Chondrocyte (in vitro differentiated cells): ENCODE measurements at regions not wholly inside any gene's neighbourhood (a gene's known extent, or its start where the extent isn't known, plus 50 kb on each side); places are given as distances from the start of the nearest gene placed in this dataset.

Experiments
- DNase-seq: peaks from one replicate; pipeline ENCODE4 v3.0.0; 2021; ENCODE audit warnings: mixed read lengths, low spot score
- H3K27ac Mint-ChIP-seq: one replicate; pipeline ENCODE4 v1.8.0; 2021; ENCODE audit warnings: mild to moderate bottlenecking, moderate library complexity, mixed read lengths; ENCODE audit not compliant: unreplicated experiment
- H3K27me3 Mint-ChIP-seq: 2 replicates; pipeline ENCODE4 v1.8.0; 2021; ENCODE audit warnings: low read depth, mixed read lengths
- H3K36me3 Mint-ChIP-seq: 2 replicates; pipeline ENCODE4 v1.8.0; 2021; ENCODE audit warnings: low read depth, mixed read lengths
- H3K4me1 Mint-ChIP-seq: 2 replicates; pipeline ENCODE4 v1.8.0; 2021; ENCODE audit warnings: low read depth, mild to moderate bottlenecking, mixed read lengths
- H3K4me3 Mint-ChIP-seq: one replicate; pipeline ENCODE4 v1.8.0; 2021; ENCODE audit warnings: mild to moderate bottlenecking, moderate library complexity, mixed read lengths; ENCODE audit not compliant: unreplicated experiment
- H3K9me3 Mint-ChIP-seq: 2 replicates; pipeline ENCODE4 v1.8.0; 2021; ENCODE audit warnings: low read depth, mixed read lengths
- TF ChIP-seq, protein P1 (sequence below): fragments of 200-600 bp; sonication (generic); IDR thresholded peaks from 2 replicates; pipeline ENCODE4 v1.5.0; 2021; ENCODE audit warnings: antibody characterized with exemption, mild to moderate bottlenecking, moderate library complexity

- Mint-ChIP-seq H3K36me3 (peaks cover 7% of the 10 kb centered on the region), H3K27ac (no peak overlapping the region), H3K9me3 (peaks cover 12% of the 10 kb centered on the region), H3K4me1 (peaks cover 22% of the 10 kb centered on the region), H3K4me3 (no peak overlapping the region), H3K27me3 (no peaks in the 10 kb centered on the region)
- TF ChIP-seq, protein P1, sequence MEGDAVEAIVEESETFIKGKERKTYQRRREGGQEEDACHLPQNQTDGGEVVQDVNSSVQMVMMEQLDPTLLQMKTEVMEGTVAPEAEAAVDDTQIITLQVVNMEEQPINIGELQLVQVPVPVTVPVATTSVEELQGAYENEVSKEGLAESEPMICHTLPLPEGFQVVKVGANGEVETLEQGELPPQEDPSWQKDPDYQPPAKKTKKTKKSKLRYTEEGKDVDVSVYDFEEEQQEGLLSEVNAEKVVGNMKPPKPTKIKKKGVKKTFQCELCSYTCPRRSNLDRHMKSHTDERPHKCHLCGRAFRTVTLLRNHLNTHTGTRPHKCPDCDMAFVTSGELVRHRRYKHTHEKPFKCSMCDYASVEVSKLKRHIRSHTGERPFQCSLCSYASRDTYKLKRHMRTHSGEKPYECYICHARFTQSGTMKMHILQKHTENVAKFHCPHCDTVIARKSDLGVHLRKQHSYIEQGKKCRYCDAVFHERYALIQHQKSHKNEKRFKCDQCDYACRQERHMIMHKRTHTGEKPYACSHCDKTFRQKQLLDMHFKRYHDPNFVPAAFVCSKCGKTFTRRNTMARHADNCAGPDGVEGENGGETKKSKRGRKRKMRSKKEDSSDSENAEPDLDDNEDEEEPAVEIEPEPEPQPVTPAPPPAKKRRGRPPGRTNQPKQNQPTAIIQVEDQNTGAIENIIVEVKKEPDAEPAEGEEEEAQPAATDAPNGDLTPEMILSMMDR, result no peak
- DNase-seq, result no peak
Measured at GRCh38 chr17:71192039-71192555, 928.7 kb upstream of the SOX9 start.

DNA sequence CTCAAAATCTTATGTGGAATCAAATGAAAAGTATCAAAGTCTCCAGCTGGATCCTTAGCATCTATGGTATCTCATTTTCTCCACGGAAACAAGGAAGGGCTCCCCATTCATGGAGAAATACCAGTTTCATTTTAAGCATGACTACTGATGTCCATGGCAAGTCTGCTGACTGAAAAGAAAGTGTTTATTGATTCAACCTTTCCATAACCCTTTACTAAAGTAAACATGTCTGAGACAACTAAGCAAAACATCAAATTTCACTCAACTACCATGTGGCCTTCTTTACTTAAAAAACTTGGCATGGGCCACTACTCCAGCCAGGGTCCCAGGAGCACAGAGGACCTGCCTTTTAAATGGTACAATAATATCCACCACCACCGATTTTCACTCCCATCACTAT lies 928.0 kb upstream of the SOX9 start:
- Mint-ChIP-seq H3K9me3 (peaks cover 15% of the 10 kb centered on the region), H3K27me3 (no peaks in the 10 kb centered on the region), H3K27ac (no peak overlapping the region), H3K36me3 (peaks cover 7% of the 10 kb centered on the region), H3K4me3 (no peak overlapping the region), H3K4me1 (peaks cover 21% of the 10 kb centered on the region)
- DNase-seq, result no peak
- TF ChIP-seq, protein P1, result no peak

DNA sequence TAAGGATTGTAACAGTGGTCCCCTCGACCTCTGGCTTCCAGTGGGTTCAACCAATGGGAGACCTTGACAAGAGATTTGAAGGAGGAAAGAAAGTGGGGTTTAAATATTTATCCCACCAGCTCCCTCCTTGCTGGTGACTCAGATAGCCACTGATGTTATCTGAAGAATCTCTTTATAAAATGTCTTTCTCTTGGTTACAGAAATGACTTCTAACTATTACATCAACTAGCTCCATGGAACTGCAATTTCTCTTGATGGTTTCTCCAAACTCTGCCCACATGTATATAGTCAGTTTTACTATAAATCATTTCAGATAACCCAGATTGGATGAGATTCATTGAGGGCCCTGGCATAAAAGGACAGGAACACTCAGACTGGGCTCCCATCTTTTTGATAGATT lies 920.2 kb upstream of the SOX9 start:
- no peak for DNase-seq
- Mint-ChIP-seq H3K27me3 (no peaks in the 10 kb centered on the region), H3K9me3 (peaks cover 15% of the 10 kb centered on the region), H3K36me3 (peaks cover 7% of the 10 kb centered on the region), H3K4me1 (peaks cover 4% of the 10 kb centered on the region), H3K4me3 (no peak overlapping the region), H3K27ac (no peak overlapping the region)
- TF ChIP-seq, protein P1, result no peak

DNA sequence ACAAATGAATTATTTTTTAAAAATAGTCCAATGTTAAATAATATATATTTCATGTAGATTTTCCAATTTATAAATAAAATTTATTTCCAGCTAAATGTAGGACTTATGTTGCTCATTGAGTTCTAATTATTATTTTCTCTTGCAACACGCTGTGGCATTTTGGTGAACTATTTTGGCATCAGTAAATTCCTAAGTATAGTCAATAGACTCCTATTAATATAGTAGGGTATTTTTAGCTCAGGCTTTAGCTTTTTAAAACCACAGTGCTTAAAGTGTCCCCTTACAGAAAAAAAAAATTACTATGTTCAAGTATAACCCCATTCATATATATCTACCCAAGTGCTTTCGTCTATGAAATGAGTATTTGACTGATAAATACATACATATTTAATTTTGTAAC lies 919.2 kb upstream of the SOX9 start:
- Mint-ChIP-seq H3K36me3 (peaks cover 4% of the 10 kb centered on the region), H3K9me3 (peaks cover 7% of the 10 kb centered on the region), H3K27ac (no peak overlapping the region), H3K4me1 (peaks cover 4% of the 10 kb centered on the region), H3K4me3 (no peak overlapping the region), H3K27me3 (no peaks in the 10 kb centered on the region)
- no peak for DNase-seq
- TF ChIP-seq, protein P1, result no peak

GRCh38 chr17:71202449-71202848 lies 918.4 kb upstream of the SOX9 start:
- H3K36me3 Mint-ChIP-seq, result no peaks in the 10 kb centered on the region
- H3K4me3 Mint-ChIP-seq, result no peak overlapping the region
- no peaks in the 10 kb centered on the region for H3K27me3 Mint-ChIP-seq
- no peak for DNase-seq
- peaks cover 4% of the 10 kb centered on the region for H3K4me1 Mint-ChIP-seq
- no peaks in the 10 kb centered on the region for H3K9me3 Mint-ChIP-seq
- TF ChIP-seq, protein P1, result no peak
- no peak overlapping the region for H3K27ac Mint-ChIP-seq
